ENCODE measurements at regions not wholly inside any gene's neighbourhood (a gene's known extent, or its start where the extent isn't known, plus 50 kb on each side); places are given as distances from the start of the nearest gene placed in this dataset.

DNA sequence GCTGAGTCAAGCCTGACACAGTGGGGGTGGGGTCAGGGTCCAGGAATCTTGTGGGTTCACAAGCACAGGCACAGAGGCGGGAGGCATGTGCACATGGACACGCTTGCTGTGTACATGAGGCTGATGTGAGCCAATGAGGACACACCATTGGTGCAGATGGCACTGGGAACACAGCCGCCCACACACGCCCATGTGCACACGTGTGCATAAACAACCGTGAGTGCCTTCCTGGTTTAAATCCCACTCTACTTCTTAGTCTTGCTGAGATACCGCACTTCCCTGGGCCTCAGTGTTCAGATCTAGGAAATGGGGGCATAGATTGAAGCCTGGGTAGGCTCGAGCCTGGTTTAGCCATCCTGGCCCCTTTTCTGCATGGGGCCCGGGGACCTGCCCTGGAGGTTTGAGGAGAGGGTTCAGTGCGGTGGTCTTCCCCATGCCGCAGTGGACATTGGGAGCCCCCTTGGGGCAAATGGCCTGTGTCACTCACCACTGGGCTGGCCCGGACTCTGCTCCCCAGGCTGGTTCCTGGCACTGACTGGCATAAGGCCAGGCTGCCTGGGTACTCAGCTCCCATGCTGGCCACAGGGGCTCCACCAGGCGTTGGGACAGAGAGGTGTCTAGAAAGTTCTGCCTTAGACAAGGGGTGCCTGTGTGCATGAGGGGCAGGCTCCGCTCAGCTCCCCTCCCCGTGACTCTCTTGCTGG, 60.2 kb downstream of the CEBPB start:
- Histone ChIP-seq H3K27me3 (no peaks in the 10 kb centered on the region), H3K4me1 (ENCODE audit: control insufficient read depth in 1 of 2, insufficient read depth in 1 of 2, low read depth in 1 of 2, low read length in 1 of 2) (no peaks in the 10 kb centered on the region)
- TF ChIP-seq CTCF (IDR thresholded peaks at IDR 0.05) = no peak

DNA sequence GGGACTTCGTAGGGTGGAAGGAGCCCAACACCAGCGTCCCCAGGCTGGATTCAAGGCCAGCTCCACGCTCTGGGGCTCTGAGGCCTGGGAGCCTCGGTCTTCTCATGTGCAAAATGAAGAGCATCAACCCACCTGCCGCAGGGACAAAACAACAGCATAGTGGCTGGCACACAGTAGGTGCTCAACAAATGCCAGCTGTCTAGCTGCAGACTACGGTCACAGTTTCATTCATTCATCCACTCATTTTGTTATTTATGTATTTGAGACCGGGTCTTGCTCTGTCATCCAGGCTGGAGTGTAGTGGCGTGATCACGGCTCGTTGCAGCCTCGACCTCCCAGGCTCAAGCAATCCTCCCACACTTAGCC, 60.7 kb downstream of the CEBPB start:
- no peak for TF ChIP-seq CTCF (IDR thresholded peaks at IDR 0.05)
- no peaks in the 10 kb centered on the region for H3K9me3 ChIP-seq
- H3K27me3 ChIP-seq = no peaks in the 10 kb centered on the region
- no peak overlapping the region for H3K27ac ChIP-seq
- H3K36me3 ChIP-seq = no peaks in the 10 kb centered on the region
- no peak overlapping the region for H3K4me3 ChIP-seq (ENCODE audit: low read depth in 1 of 2, low read length in 1 of 2)
- no peaks in the 10 kb centered on the region for H3K4me1 ChIP-seq (ENCODE audit: control insufficient read depth in 1 of 2, insufficient read depth in 1 of 2, low read depth in 1 of 2, low read length in 1 of 2)

More for the DNA sequence above, 60.2 kb downstream of the CEBPB start:
- no peak overlapping the region for H3K4me3 ChIP-seq (ENCODE audit: low read depth in 1 of 2, low read length in 1 of 2)
- no peak overlapping the region for H3K27ac ChIP-seq
- H3K36me3 ChIP-seq = no peaks in the 10 kb centered on the region
- H3K9me3 ChIP-seq = no peaks in the 10 kb centered on the region

DNA sequence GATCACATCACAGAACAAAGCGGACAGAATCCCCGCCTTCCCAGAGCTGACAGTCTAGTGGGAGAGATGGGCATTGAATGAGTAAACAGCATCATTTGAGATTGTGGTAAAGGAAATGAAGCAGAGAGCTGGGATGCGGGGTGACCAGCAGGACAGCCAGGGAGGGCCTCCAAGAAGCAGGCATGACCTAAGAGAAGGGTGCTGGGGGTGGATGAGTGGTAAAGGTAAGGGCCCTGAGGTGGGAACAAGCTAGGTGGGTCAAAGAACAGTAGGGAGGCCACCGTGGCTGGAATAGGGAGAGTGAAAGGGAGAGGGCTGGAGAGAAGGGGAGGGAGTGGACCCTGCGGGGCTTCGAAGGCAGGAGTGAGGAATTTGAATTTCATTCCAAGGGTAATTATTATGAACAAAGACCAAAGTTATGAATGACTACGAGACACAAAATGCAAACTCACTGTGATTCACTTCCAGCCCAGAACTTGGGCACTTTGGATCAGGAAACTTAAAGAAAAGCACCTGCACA, 61.4 kb downstream of the CEBPB start:
- Histone ChIP-seq H3K36me3 (no peaks in the 10 kb centered on the region), H3K4me1 (ENCODE audit: control insufficient read depth in 1 of 2, insufficient read depth in 1 of 2, low read depth in 1 of 2, low read length in 1 of 2) (no peaks in the 10 kb centered on the region), H3K9me3 (no peaks in the 10 kb centered on the region), H3K4me3 (ENCODE audit: low read depth in 1 of 2, low read length in 1 of 2) (no peak overlapping the region), H3K27ac (peak overlapping the region; percentile 24), H3K27me3 (no peaks in the 10 kb centered on the region)
- TF ChIP-seq CTCF (IDR thresholded peaks at IDR 0.05) = no peak

DNA sequence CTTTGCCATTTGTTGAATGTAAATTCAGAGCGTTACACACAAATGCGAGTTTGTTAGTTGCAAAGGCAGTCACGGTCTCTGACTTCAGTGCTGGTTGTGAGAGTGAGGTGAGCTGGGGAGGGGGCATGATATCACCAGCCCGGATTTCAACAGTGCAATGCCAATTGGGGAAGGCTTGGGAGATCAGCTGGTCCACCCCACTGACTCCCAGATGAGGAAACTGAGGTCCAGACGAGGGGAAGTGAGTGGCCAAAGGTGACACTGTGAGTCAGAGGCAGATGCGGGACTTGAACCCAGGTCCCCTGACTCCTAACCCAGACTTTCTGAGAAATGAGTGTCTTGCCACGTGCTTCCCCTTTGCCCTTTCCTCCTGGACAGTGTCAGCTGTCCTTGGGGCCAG, 62.1 kb downstream of the CEBPB start:
- TF ChIP-seq CTCF (IDR thresholded peaks at IDR 0.05) = no peak
- no peaks in the 10 kb centered on the region for H3K4me1 ChIP-seq (ENCODE audit: control insufficient read depth in 1 of 2, insufficient read depth in 1 of 2, low read depth in 1 of 2, low read length in 1 of 2)

DNA sequence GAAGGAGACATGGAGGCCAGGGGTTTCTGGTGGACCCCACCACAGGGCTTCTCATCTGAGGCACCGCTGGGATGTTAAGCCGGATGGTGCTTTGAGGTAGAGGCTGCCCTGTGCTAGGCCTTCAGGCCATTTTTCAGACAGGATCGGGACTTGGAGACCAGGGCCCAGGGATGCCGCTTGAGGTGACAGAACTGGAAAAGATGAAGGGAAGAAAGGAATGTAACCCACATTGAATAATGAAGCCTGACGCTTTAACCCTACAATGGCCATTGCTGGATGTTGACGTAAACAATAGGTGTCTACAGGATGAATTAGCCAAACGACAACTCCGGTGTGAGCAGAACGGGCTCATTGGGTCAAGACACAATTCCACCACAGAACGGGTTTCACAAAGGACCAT, 62.5 kb downstream of the CEBPB start:
- Histone ChIP-seq H3K27me3 (no peaks in the 10 kb centered on the region), H3K27ac (peak overlapping the region; percentile 24), H3K36me3 (no peaks in the 10 kb centered on the region), H3K4me3 (ENCODE audit: low read depth in 1 of 2, low read length in 1 of 2) (no peak overlapping the region), H3K4me1 (ENCODE audit: control insufficient read depth in 1 of 2, insufficient read depth in 1 of 2, low read depth in 1 of 2, low read length in 1 of 2) (no peaks in the 10 kb centered on the region), H3K9me3 (no peaks in the 10 kb centered on the region)
- TF ChIP-seq CTCF (IDR thresholded peaks at IDR 0.05) = no peak

More for the DNA sequence above, 62.1 kb downstream of the CEBPB start:
- Histone ChIP-seq H3K27ac (peak overlapping the region; percentile 24), H3K9me3 (no peaks in the 10 kb centered on the region), H3K4me3 (ENCODE audit: low read depth in 1 of 2, low read length in 1 of 2) (no peak overlapping the region), H3K36me3 (no peaks in the 10 kb centered on the region), H3K27me3 (no peaks in the 10 kb centered on the region)
